Stomach (tissue), 8 donors: ENCODE measurements at regions not wholly inside any gene's neighbourhood (a gene's known extent, or its start where the extent isn't known, plus 50 kb on each side); places are given as distances from the start of the nearest gene placed in this dataset.

Source experiments
- DNase-seq, 2 donors: peaks; one replicate each; pipeline versions ENCODE4 v3.0.0 to v3.0.0-alpha.2; 2013 to 2019
- H3K27ac ChIP-seq, 5 donors: fragments of 200-600 bp in 4 of 5; sonication (generic) in 4 of 5; one replicate each; pipeline ENCODE4 v1.5.1; 2013 to 2019; ENCODE audit warnings: mild to moderate bottlenecking in 1 of 5, moderate library complexity in 1 of 5
- H3K27me3 ChIP-seq, 3 donors: fragments of 200-600 bp; sonication (generic); one replicate each; pipeline ENCODE4 v1.5.1; 2017 to 2019; ENCODE audit warnings: mixed run types in 1 of 3
- H3K36me3 ChIP-seq, 4 donors: fragments of 200-600 bp; sonication (generic); 1 replicate in 3 of 4; 2 replicates in 1 of 4; pipeline ENCODE4 v1.5.1; 2016 to 2019
- H3K4me1 ChIP-seq, 4 donors: fragments of 200-600 bp; sonication (generic); one replicate each; pipeline ENCODE4 v1.5.1; 2016 to 2019
- H3K4me3 ChIP-seq, 4 donors: fragments of 200-600 bp; sonication (generic) in 3 of 4; one replicate each; pipeline ENCODE4 v1.5.1; 2016 to 2019; ENCODE audit warnings: mild to moderate bottlenecking in 1 of 4
- H3K9me3 ChIP-seq, 4 donors: fragments of 200-600 bp; sonication (generic); one replicate each; pipeline ENCODE4 v1.5.1; 2016 to 2019
- CTCF ChIP-seq, 7 experiments: fragments of 450-650 bp in 4 of 7; fragments of 200-600 bp in 3 of 7; sonication (generic) in 3 of 7; IDR thresholded peaks; one replicate each; pipeline ENCODE4 v1.5.1; 2016 to 2019; ENCODE audit warnings: antibody characterized with exemption in 7 of 7, control low read depth in 2 of 7, mild to moderate bottlenecking in 1 of 7
- EP300 ChIP-seq: sonication (generic); formaldehyde crosslinking; IDR thresholded peaks from one replicate; pipeline ENCODE4 v1.6.1; 2017; ENCODE audit warnings: antibody characterized with exemption
- POLR2A ChIP-seq, 4 donors: fragments of 450-650 bp; IDR thresholded peaks; one replicate each; pipeline ENCODE4 v1.6.1; 2016; ENCODE audit warnings: antibody characterized with exemption in 4 of 4, control low read depth in 2 of 4, mild to moderate bottlenecking in 1 of 4, moderate library complexity in 1 of 4
- POLR2AphosphoS5 ChIP-seq, 3 donors: sonication (generic); formaldehyde crosslinking; IDR thresholded peaks; one replicate each; pipeline ENCODE4 v1.6.1; 2016; ENCODE audit warnings: antibody characterized with exemption in 3 of 3
- WGBS, 5 donors: extraction: QIAGEN DNeasy Blood & Tissue Kit in 3 of 5; methylation state at CpG; one replicate each; pipeline versions ENCODE4 v1.1.5 to v1.1.7; 2013 to 2018; 5-methylcytosine and 5-hydroxymethylcytosine counted together
- intact Hi-C: fragments of 100-400 bp; cut with DNase I; formaldehyde crosslinking; loops from one replicate; pipeline ENCODE4 v1.15.1; 2023; ENCODE audit warnings: low total_unique reads
- donor health status: healthy with polysubstance abuse.
- donor health status: Bipolar disorder and iron deficiency.
- donor health status: healthy.

DNA sequence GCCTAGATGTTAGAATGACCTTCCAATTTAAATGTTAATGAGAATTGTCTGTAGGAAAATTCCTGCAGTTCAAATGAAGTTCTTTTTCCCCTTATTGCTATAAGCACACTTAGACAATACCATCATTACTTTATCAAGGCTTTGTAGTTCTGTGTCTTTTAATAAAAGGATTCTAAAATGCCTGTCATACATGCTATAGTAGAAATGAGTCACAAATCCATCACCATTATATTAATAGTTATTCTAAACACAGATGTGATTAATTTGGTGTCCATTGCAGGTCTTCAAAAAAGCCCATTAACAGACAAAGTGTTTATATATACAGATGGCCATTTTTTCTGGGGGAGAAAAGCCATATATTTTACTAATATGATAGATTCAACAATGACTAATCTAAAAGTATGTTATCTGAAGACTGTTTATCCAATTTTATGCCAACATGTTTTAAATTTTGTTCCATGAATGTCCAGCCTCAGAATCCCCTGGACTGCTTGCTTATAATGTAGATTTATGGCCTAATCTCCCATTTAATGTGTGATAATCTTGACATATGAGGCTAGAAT, 1678.3 kb upstream of the PCDH20 start:
- Histone ChIP-seq H3K27me3 (no peaks in the 10 kb centered on the region), H3K27ac (no peak overlapping the region), H3K36me3 (no peaks in the 10 kb centered on the region), H3K4me1 (no peaks in the 10 kb centered on the region), H3K4me3 (no peak overlapping the region), H3K9me3 (peaks cover 0 to 4% (median 0%) of the 10 kb centered on the region in 4 donors)
- no peak for TF ChIP-seq POLR2A (IDR thresholded peaks at IDR 0.05)
- TF ChIP-seq POLR2AphosphoS5 (IDR thresholded peaks at IDR 0.05) = no peak
- no peak for TF ChIP-seq EP300
- intact Hi-C loops = no loop called here
- DNase-seq = no peak

DNA sequence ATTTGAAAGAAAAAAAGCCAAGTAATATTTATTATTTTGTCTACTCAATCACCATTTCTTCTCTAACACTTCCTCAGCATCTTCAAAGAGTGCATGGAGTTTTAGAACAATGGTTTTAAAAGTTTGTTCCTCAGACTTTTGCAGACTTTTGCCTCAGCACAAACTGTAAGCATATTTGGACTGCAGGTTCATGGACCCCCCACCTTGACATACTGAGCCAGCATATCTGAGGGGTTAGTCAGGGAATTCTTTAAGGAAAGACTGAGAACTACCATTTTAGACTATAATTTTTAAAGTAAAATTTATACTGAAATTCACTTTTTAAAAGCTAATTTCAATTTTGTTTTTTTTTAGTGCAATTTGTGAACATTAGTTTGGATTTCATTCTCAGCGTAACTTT, 1676.8 kb upstream of the PCDH20 start:
- Histone ChIP-seq H3K4me1 (no peaks in the 10 kb centered on the region), H3K9me3 (no peaks in the 10 kb centered on the region), H3K36me3 (no peaks in the 10 kb centered on the region), H3K4me3 (no peak overlapping the region), H3K27me3 (no peaks in the 10 kb centered on the region), H3K27ac (no peak overlapping the region)
- 86 to 98% (median 96%) methylated on average over 1 of the region's 1 CpG for WGBS, 5 donors
- intact Hi-C loops = no loop called here
- DNase-seq = no peak
- TF ChIP-seq POLR2A (IDR thresholded peaks at IDR 0.05) (no peak), CTCF (IDR thresholded peaks at IDR 0.05) (no peak), EP300 (no peak), POLR2AphosphoS5 (IDR thresholded peaks at IDR 0.05) (no peak)

GRCh38 chr13:63090524-63090923, 1674.9 kb upstream of the PCDH20 start:
- no peak overlapping the region for H3K27ac ChIP-seq
- H3K36me3 ChIP-seq = no peaks in the 10 kb centered on the region
- no peak for DNase-seq
- TF ChIP-seq CTCF (IDR thresholded peaks at IDR 0.05) = no peak
- TF ChIP-seq POLR2A (IDR thresholded peaks at IDR 0.05) = no peak
- TF ChIP-seq EP300 = no peak
- TF ChIP-seq POLR2AphosphoS5 (IDR thresholded peaks at IDR 0.05) = no peak
- intact Hi-C loops = no loop called here
- H3K4me3 ChIP-seq = no peak overlapping the region
- WGBS, 5 donors = 27 to 52% (median 43%) methylated on average over 1 of the region's 1 CpG
- no peaks in the 10 kb centered on the region for H3K4me1 ChIP-seq
- H3K9me3 ChIP-seq = no peaks in the 10 kb centered on the region
- no peaks in the 10 kb centered on the region for H3K27me3 ChIP-seq

DNA sequence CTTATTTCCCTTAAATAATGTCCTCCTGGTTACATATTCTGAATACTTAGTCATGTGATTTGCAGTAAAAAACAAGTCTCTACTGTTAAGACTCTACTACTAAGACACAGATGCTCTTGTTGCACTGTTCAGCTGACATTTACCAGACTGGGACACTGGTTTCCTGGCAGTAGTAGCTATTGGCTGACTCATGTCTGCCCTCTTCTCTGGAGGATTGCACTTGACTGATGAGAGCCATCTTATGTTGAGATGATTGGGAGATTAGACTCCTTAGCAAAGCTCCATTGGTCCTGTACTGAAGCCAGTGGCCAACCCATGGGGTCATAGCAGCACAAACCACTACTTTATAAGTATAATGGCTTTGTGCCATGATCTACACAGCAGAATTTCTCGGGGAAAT, 1672.6 kb upstream of the PCDH20 start:
- Histone ChIP-seq H3K4me1 (no peaks in the 10 kb centered on the region), H3K36me3 (no peaks in the 10 kb centered on the region), H3K27ac (no peak overlapping the region), H3K27me3 (no peaks in the 10 kb centered on the region), H3K4me3 (no peak overlapping the region), H3K9me3 (no peaks in the 10 kb centered on the region)
- 74 to 86% (median 80%) methylated on average over 1 of the region's 1 CpG for WGBS, 5 donors
- intact Hi-C loops = no loop called here
- TF ChIP-seq POLR2AphosphoS5 (IDR thresholded peaks at IDR 0.05) = no peak
- TF ChIP-seq POLR2A (IDR thresholded peaks at IDR 0.05) = no peak
- TF ChIP-seq CTCF (IDR thresholded peaks at IDR 0.05) = no peak
- no peak for TF ChIP-seq EP300
- no peak for DNase-seq

- TF ChIP-seq POLR2AphosphoS5 (IDR thresholded peaks at IDR 0.05) (no peak), EP300 (no peak), POLR2A (IDR thresholded peaks at IDR 0.05) (no peak), CTCF (IDR thresholded peaks at IDR 0.05) (no peak)
- WGBS, 5 donors = 62 to 73% (median 65%) methylated on average over 5 of the region's 5 CpGs
- no peaks in the 10 kb centered on the region for H3K27me3 ChIP-seq
- peaks cover 0 to 4% (median 0%) of the 10 kb centered on the region in 4 donors for H3K9me3 ChIP-seq
- H3K27ac ChIP-seq = no peak overlapping the region
- H3K4me1 ChIP-seq = no peaks in the 10 kb centered on the region
- no peak for DNase-seq
- intact Hi-C loops = no loop called here
- H3K36me3 ChIP-seq = no peaks in the 10 kb centered on the region
- H3K4me3 ChIP-seq = no peak overlapping the region
Observed at GRCh38 chr13:63086286-63086685, 1670.6 kb upstream of the PCDH20 start.
